Hepatocyte (in vitro differentiated cells): ENCODE measurements at regions not wholly inside any gene's neighbourhood (a gene's known extent, or its start where the extent isn't known, plus 50 kb on each side); places are given as distances from the start of the nearest gene placed in this dataset.

ENCODE experiments used
- DNase-seq: peaks from one replicate; pipeline ENCODE4 v3.0.0-alpha.2; 2016; ENCODE audit warnings: low spot score
- H2AFZ ChIP-seq: fragments of 200-600 bp; sonication (generic); 2 replicates; pipeline ENCODE4 v1.6.0; 2016; ENCODE audit warnings: antibody characterized with exemption, mild to moderate bottlenecking
- H3K27ac ChIP-seq: fragments of 200-600 bp; sonication (generic); 2 replicates; pipeline ENCODE4 v1.5.1; 2016; ENCODE audit warnings: mild to moderate bottlenecking
- H3K27me3 ChIP-seq: fragments of 200-600 bp; sonication (generic); 2 replicates; pipeline ENCODE4 v1.6.1; 2016
- H3K36me3 ChIP-seq: fragments of 200-600 bp; sonication (generic); replicated peaks from 2 replicates; pipeline ENCODE4 v1.5.1; 2016; ENCODE audit warnings: low read depth; ENCODE audit not compliant: insufficient read depth
- H3K4me1 ChIP-seq: fragments of 200-600 bp; sonication (generic); 2 replicates; pipeline ENCODE4 v1.5.1; 2016; ENCODE audit warnings: mild to moderate bottlenecking, moderate library complexity; ENCODE audit not compliant: insufficient read depth
- H3K4me2 ChIP-seq: fragments of 200-600 bp; sonication (generic); 2 replicates; pipeline ENCODE4 v1.6.0; 2016
- H3K4me3 ChIP-seq: fragments of 200-600 bp; sonication (generic); 2 replicates; pipeline ENCODE4 v1.5.1; 2016; ENCODE audit warnings: mild to moderate bottlenecking
- H3K79me2 ChIP-seq: fragments of 200-600 bp; sonication (generic); 2 replicates; pipeline ENCODE4 v1.6.0; 2017; ENCODE audit warnings: mild to moderate bottlenecking
- H3K9me2 ChIP-seq: fragments of 200-600 bp; sonication (generic); replicated peaks from 2 replicates; pipeline ENCODE4 v1.6.0; 2017; ENCODE audit warnings: mild to moderate bottlenecking; ENCODE audit not compliant: insufficient read depth
- H3K9me3 ChIP-seq: fragments of 200-600 bp; sonication (generic); 2 replicates; pipeline ENCODE4 v1.5.1; 2016; ENCODE audit warnings: low read depth, mild to moderate bottlenecking
- H4K20me1 ChIP-seq: fragments of 200-600 bp; sonication (generic); 2 replicates; pipeline ENCODE4 v1.6.0; 2016; ENCODE audit warnings: mild to moderate bottlenecking; ENCODE audit not compliant: insufficient read depth, poor library complexity, severe bottlenecking
- EZH2 ChIP-seq: fragments of 200-600 bp; sonication (generic); IDR thresholded peaks from 2 replicates; pipeline ENCODE4 v1.6.1; 2016; ENCODE audit warnings: antibody characterized with exemption, mild to moderate bottlenecking, borderline replicate concordance
- EZH2phosphoT487 ChIP-seq: fragments of 200-600 bp; sonication (generic); IDR thresholded peaks from one replicate; pipeline ENCODE4 v1.6.1; 2018; ENCODE audit warnings: antibody characterized with exemption, mild to moderate bottlenecking, low read depth, moderate library complexity; ENCODE audit not compliant: unreplicated experiment, severe bottlenecking
- WGBS: methylation state at CpG from one replicate; pipeline ENCODE4 v1.1.6; 2016; ENCODE audit warnings: low lambda C conversion rate; ENCODE audit errors: missing lambda C conversion rate; 5-methylcytosine and 5-hydroxymethylcytosine counted together
- TF ChIP-seq, protein P1 (sequence below): fragments of 200-600 bp; sonication (generic); IDR thresholded peaks from 2 replicates; pipeline ENCODE4 v1.5.1; 2016; ENCODE audit warnings: antibody characterized with exemption, mild to moderate bottlenecking; ENCODE audit not compliant: poor library complexity

DNA sequence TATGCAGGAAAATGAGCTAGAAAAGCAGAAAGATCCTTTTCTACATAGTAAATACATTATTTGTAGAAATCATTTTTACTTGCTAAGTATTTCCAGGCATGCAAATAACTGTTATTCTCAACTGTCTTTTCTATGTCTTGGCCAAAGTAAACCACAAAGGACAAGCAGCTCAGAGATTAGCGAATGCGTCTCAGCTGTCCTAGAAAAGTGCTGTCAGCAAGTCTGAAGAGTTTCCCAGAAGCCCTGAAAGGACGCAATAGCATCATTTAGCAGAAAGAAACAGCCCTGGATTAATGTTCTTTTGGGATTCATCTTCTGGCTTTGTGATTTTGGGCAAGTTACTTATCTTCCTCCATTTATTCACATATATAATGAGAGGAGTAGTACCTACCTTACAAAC is 100.3 kb downstream of the ZIC1 start:
- DNase-seq = no peak
- Histone ChIP-seq H3K4me2 (no peak overlapping the region), H3K4me3 (no peak overlapping the region)

DNA sequence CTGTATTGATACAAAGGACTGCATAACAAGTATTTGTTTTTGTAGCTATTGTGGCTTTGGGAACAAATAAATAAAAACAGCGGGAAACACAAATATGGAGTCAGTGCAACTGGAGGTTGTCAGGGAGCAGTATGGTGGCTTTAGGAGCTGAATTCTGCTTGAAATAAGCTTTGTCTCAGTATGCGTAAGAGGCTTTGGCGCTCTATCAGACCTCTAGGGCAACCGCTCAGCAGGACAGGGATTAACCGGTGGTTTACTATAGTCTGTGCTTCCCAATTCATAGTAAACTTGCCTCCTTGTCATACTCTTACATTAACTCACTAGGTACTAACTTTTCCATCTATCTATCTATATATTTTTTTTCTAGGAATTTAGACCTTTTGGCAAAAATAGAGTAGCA is 104.6 kb downstream of the ZIC1 start:
- H3K4me1 ChIP-seq = no peaks in the 10 kb centered on the region
- no peak overlapping the region for H3K4me2 ChIP-seq
- 53% methylated on average over 5 of the region's 5 CpGs for WGBS
- DNase-seq = no peak
- TF ChIP-seq EZH2phosphoT487 (no peak), EZH2 (no peak)
- TF ChIP-seq, protein P1, sequence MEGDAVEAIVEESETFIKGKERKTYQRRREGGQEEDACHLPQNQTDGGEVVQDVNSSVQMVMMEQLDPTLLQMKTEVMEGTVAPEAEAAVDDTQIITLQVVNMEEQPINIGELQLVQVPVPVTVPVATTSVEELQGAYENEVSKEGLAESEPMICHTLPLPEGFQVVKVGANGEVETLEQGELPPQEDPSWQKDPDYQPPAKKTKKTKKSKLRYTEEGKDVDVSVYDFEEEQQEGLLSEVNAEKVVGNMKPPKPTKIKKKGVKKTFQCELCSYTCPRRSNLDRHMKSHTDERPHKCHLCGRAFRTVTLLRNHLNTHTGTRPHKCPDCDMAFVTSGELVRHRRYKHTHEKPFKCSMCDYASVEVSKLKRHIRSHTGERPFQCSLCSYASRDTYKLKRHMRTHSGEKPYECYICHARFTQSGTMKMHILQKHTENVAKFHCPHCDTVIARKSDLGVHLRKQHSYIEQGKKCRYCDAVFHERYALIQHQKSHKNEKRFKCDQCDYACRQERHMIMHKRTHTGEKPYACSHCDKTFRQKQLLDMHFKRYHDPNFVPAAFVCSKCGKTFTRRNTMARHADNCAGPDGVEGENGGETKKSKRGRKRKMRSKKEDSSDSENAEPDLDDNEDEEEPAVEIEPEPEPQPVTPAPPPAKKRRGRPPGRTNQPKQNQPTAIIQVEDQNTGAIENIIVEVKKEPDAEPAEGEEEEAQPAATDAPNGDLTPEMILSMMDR = no peak
- H3K9me2 ChIP-seq = no peaks in the 10 kb centered on the region
- no peaks in the 10 kb centered on the region for H3K9me3 ChIP-seq
- H3K79me2 ChIP-seq = no peaks in the 10 kb centered on the region
- H3K36me3 ChIP-seq = no peaks in the 10 kb centered on the region
- H3K4me3 ChIP-seq = no peak overlapping the region
- H2AFZ ChIP-seq = no peak overlapping the region
- H3K27me3 ChIP-seq = peaks cover 4% of the 10 kb centered on the region
- no peaks in the 10 kb centered on the region for H4K20me1 ChIP-seq
- H3K27ac ChIP-seq = no peak overlapping the region

More for the DNA sequence above, 100.3 kb downstream of the ZIC1 start:
- 93% methylated on average over 3 of the region's 3 CpGs for WGBS
- Histone ChIP-seq H4K20me1 (no peaks in the 10 kb centered on the region), H2AFZ (no peak overlapping the region), H3K27ac (no peak overlapping the region), H3K27me3 (peaks cover 4% of the 10 kb centered on the region), H3K9me2 (no peaks in the 10 kb centered on the region), H3K4me1 (no peaks in the 10 kb centered on the region), H3K36me3 (no peaks in the 10 kb centered on the region), H3K79me2 (no peaks in the 10 kb centered on the region), H3K9me3 (no peaks in the 10 kb centered on the region)
- no peak for TF ChIP-seq EZH2phosphoT487
- TF ChIP-seq EZH2 = no peak
- TF ChIP-seq, protein P1 = no peak

DNA sequence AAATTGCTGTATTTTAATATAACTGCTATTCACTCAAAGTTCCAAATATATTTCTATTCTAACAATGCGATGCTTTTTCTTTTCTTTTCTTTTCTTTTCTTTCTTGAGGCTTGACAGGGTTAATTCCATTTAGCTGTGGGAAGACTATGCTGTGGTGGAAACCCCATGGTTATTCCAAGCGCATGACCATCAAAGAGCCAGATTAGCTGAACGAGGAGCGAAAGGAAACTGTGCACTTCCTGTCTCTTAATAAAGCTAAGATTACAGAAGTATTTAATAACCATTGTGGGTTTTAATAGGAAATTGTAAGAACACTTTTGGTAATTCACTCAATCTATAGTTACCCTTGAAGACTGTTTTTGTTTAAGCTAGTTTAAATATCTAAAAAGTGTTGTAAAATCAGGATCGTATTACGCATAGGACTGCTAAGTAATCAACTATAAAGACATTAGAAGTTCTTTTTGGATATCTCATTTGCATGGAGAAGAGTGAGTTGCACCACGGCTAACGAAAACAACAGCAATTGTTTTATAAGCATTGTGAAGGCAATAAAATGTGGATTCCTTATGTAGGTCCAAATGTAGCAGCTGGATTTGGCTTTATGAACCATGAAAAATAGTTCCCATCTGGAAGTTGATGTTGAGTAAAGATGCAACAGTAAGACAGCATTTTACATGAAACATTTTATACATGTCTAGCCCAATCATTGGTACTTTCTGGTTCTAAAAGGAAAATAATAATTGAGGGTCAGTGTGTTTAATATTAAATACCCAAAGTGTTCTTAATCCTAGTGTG is 105.4 kb downstream of the ZIC1 start:
- H3K4me3 ChIP-seq = no peak overlapping the region
- no peak overlapping the region for H2AFZ ChIP-seq
- WGBS = 57% methylated on average over 8 of the region's 8 CpGs
- no peaks in the 10 kb centered on the region for H3K9me3 ChIP-seq
- DNase-seq = no peak
- H3K79me2 ChIP-seq = no peaks in the 10 kb centered on the region
- no peaks in the 10 kb centered on the region for H3K4me1 ChIP-seq
- H3K4me2 ChIP-seq = no peak overlapping the region
- no peak for TF ChIP-seq EZH2phosphoT487
- TF ChIP-seq, protein P1 = no peak
- H3K27me3 ChIP-seq = peaks cover 4% of the 10 kb centered on the region
- H3K9me2 ChIP-seq = no peaks in the 10 kb centered on the region
- no peak overlapping the region for H3K27ac ChIP-seq
- H4K20me1 ChIP-seq = no peaks in the 10 kb centered on the region
- H3K36me3 ChIP-seq = no peaks in the 10 kb centered on the region
